WERI-Rb-1 (cell line): ENCODE measurements at regions not wholly inside any gene's neighbourhood (a gene's known extent, or its start where the extent isn't known, plus 50 kb on each side); places are given as distances from the start of the nearest gene placed in this dataset.
"Not testable (repeated sequence)": the region's sequence is repeated elsewhere in the genome, so short reads cannot be mapped to it uniquely, and the experiment has no call there.

Source experiments
- DNase-seq: peaks from one replicate; pipeline ENCODE4 v3.0.0-alpha.2; 2020
- H3K27ac ChIP-seq: fragments of 250-450 bp; sonication (Bioruptor Pico); 2 replicates; pipeline ENCODE4 v1.5.1; 2020; ENCODE audit warnings: mild to moderate bottlenecking, moderate library complexity
- H3K27me3 ChIP-seq: fragments of 250-450 bp; sonication (Bioruptor Pico); 2 replicates; pipeline ENCODE4 v1.5.1; 2021; ENCODE audit warnings: mild to moderate bottlenecking, low read depth, moderate library complexity; ENCODE audit not compliant: insufficient read depth, severe bottlenecking
- H3K36me3 ChIP-seq: fragments of 250-450 bp; sonication (Bioruptor Pico); 2 replicates; pipeline ENCODE4 v1.5.1; 2020; ENCODE audit warnings: mild to moderate bottlenecking, moderate library complexity
- H3K4me3 ChIP-seq: 2 replicates; pipeline ENCODE4 v1.5.1; 2011; ENCODE audit warnings: low read depth, mild to moderate bottlenecking, control low read depth, low read length
- H3K9me3 ChIP-seq: fragments of 250-450 bp; sonication (Bioruptor Pico); 2 replicates; pipeline ENCODE4 v1.5.1; 2021; ENCODE audit warnings: mild to moderate bottlenecking, moderate library complexity; ENCODE audit not compliant: severe bottlenecking
- TF ChIP-seq, protein P1 (sequence below): IDR thresholded peaks from 2 replicates; pipeline ENCODE4 v1.5.1; 2011; ENCODE audit warnings: low read depth, mild to moderate bottlenecking, control low read depth, inconsistent platforms, low read length

DNA sequence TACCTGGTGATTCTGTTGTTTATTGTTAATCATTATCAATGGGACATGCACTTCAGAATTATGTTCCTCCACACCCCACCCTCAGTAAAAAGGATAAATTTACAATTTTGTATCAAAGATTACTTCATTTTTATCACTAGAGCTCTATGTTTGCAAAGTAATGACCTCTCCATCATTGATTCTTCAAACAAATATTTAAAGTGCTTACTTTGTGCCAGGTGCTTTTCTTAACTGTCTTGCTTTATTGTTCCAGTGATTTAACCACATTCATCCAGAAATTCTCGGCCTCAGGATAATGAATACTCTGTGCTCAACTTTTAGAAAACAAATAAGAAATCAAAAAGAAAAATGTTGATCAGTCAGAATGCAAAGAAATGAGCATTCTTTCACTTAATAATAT is 144.9 kb upstream of the FOXP2 start:
- Histone ChIP-seq H3K27ac (no peak overlapping the region), H3K4me3 (no peak overlapping the region), H3K9me3 (no peaks in the 10 kb centered on the region), H3K36me3 (no peaks in the 10 kb centered on the region), H3K27me3 (no peaks in the 10 kb centered on the region)
- DNase-seq, result no peak
- TF ChIP-seq, protein P1, sequence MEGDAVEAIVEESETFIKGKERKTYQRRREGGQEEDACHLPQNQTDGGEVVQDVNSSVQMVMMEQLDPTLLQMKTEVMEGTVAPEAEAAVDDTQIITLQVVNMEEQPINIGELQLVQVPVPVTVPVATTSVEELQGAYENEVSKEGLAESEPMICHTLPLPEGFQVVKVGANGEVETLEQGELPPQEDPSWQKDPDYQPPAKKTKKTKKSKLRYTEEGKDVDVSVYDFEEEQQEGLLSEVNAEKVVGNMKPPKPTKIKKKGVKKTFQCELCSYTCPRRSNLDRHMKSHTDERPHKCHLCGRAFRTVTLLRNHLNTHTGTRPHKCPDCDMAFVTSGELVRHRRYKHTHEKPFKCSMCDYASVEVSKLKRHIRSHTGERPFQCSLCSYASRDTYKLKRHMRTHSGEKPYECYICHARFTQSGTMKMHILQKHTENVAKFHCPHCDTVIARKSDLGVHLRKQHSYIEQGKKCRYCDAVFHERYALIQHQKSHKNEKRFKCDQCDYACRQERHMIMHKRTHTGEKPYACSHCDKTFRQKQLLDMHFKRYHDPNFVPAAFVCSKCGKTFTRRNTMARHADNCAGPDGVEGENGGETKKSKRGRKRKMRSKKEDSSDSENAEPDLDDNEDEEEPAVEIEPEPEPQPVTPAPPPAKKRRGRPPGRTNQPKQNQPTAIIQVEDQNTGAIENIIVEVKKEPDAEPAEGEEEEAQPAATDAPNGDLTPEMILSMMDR, result no peak

DNA sequence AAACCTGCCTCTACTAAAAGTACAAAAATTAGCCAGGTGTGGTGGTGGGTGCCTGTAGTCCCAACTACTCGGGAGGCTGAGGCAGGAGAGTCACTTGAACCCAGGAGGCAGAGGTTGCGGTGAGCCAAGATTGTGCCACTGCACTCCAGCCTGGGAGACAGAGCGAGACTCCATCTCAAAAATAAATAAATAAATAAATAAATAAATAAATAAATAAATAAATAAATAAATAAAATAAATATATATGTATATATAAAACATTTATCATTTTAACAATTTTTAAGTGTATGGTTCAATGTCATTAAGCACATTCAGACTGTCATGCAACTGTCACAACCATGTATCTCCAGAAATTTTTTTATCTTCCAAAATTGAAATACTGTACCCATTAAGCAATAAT is 147.1 kb upstream of the FOXP2 start:
- not testable (repeated sequence) for H3K36me3 ChIP-seq, H3K9me3 ChIP-seq, H3K27me3 ChIP-seq, H3K27ac ChIP-seq, DNase-seq, H3K4me3 ChIP-seq

DNA sequence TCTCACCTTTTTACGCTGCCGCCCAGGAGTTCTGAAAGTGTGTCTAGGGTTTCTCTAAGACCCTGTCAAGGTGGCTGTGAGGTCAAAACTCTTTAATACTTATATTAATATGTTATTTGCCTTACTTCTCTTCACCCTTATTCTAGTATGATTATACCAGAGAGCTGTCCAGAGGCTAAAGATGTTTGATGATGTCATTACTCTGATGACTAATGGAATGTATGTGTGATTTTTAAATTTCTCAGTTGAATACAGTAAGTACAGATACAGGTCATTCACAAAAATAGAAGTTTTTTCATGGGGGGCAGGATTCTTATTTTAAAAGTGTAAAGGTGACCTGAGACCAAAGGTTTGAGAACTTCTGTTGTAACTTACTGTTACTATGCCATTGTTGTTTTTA is 150.6 kb upstream of the FOXP2 start:
- TF ChIP-seq, protein P1, result no peak
- no peaks in the 10 kb centered on the region for H3K9me3 ChIP-seq
- H3K4me3 ChIP-seq, result no peak overlapping the region
- no peaks in the 10 kb centered on the region for H3K36me3 ChIP-seq
- no peaks in the 10 kb centered on the region for H3K27me3 ChIP-seq
- DNase-seq, result no peak
- H3K27ac ChIP-seq, result no peak overlapping the region

DNA sequence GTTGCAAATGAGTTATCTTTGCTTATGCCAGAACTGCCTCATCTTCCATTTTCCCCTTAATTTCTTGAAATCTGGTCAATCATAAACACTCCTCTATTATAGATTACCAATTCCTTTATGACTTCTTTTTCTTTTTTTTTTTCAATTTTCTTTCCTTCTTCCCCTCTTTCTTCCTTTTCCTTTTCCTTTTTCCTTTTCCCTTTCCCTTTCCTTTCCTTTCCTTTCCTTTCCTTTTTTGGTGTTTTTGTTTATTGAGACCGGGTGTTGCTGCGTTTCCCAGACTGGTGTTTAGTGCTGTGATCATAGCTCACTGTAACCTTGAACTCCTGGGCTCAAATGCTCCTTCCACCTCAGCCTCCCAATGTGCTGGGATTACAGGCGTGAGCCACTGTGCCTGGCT is 151.4 kb upstream of the FOXP2 start:
- no peak for DNase-seq
- no peaks in the 10 kb centered on the region for H3K9me3 ChIP-seq

DNA sequence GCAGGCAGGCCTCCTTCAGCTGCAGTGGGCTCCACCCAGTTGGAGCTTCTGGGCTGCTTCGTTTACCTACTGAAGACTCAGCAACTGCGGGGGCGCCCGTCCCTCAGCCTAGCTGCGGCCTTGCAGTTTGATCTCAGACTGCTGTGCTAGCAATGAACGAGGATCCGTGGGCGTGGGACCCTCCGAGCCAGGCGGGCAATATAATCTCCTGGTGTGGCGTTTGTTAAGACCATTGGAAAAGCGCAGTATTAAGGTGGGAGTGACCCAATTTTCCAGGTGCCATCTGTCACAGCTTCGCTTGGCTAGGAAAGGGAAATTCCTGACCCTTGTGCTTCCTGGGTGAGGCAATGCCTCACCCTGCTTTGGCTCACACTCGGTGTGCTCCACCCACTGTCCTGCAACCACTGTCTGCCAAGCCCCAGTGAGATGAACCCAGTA is 159.2 kb upstream of the FOXP2 start:
- H3K4me3 ChIP-seq, result no peak overlapping the region
- no peaks in the 10 kb centered on the region for H3K27me3 ChIP-seq
- H3K27ac ChIP-seq, result no peak overlapping the region
- no peaks in the 10 kb centered on the region for H3K9me3 ChIP-seq
- TF ChIP-seq, protein P1, result no peak
- no peak for DNase-seq
- H3K36me3 ChIP-seq, result no peaks in the 10 kb centered on the region

More for the DNA sequence above, 151.4 kb upstream of the FOXP2 start:
- Histone ChIP-seq H3K4me3 (no peak overlapping the region), H3K27ac (no peak overlapping the region), H3K27me3 (no peaks in the 10 kb centered on the region), H3K36me3 (no peaks in the 10 kb centered on the region)
- TF ChIP-seq, protein P1, result no peak

DNA sequence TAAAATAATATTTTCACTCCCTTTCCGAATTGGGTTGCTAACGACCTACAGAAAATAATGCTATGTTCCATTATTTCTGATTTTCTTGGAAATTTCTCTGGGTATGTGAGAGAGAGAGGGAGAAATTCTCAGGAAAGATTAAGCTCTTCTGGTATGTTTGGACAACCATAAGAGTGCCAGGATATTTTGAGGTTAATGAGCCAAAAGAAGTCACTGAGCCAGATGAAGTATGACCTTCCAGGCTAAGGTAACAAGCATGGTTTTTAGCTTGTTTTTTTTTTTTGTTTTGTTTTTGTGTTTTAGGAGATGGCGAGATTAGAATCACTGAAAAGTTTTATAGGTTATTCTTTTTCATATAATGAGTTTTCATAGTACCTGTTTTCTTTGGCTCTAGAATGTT is 171.0 kb upstream of the FOXP2 start:
- no peaks in the 10 kb centered on the region for H3K9me3 ChIP-seq
- H3K27me3 ChIP-seq, result no peaks in the 10 kb centered on the region
- TF ChIP-seq, protein P1, result no peak
- no peak for DNase-seq
- H3K27ac ChIP-seq, result no peak overlapping the region
- no peak overlapping the region for H3K4me3 ChIP-seq
- no peaks in the 10 kb centered on the region for H3K36me3 ChIP-seq
